H9 (cell line): ENCODE measurements at regions not wholly inside any gene's neighbourhood (a gene's known extent, or its start where the extent isn't known, plus 50 kb on each side); places are given as distances from the start of the nearest gene placed in this dataset.

Source experiments
- DNase-seq: peaks from one replicate; pipeline ENCODE4 v3.0.0-alpha.2; 2017
- H2AFZ ChIP-seq: one replicate; pipeline ENCODE4 v1.6.1; 2013; ENCODE audit warnings: mild to moderate bottlenecking, low read length, control low read depth, moderate library complexity
- H2AK5ac ChIP-seq: 2 replicates; pipeline ENCODE4 v1.6.1; 2013; ENCODE audit warnings: low read length, control low read depth, mixed read lengths; ENCODE audit not compliant: insufficient read length
- H2BK120ac ChIP-seq: one replicate; pipeline ENCODE4 v1.6.1; 2013; ENCODE audit warnings: low read depth, mild to moderate bottlenecking, low read length, control low read depth, inconsistent platforms; ENCODE audit not compliant: poor library complexity, severe bottlenecking
- H2BK12ac ChIP-seq: 2 replicates; pipeline ENCODE4 v1.6.1; 2013; ENCODE audit warnings: low read length, control low read depth, mixed read lengths, low read depth; ENCODE audit not compliant: insufficient read length
- H2BK15ac ChIP-seq: 2 replicates; pipeline ENCODE4 v1.6.1; 2013; ENCODE audit warnings: low read depth, low read length, control low read depth
- H2BK20ac ChIP-seq: one replicate; pipeline ENCODE4 v1.6.1; 2013; ENCODE audit warnings: low read depth, mild to moderate bottlenecking, low read length, control low read depth, inconsistent platforms; ENCODE audit not compliant: poor library complexity, severe bottlenecking
- H2BK5ac ChIP-seq: 2 replicates; pipeline ENCODE4 v1.6.1; 2013; ENCODE audit warnings: low read length, control low read depth, mixed read lengths; ENCODE audit not compliant: insufficient read length
- H3K14ac ChIP-seq: 2 replicates; pipeline ENCODE4 v1.6.1; 2013; ENCODE audit warnings: low read length, control low read depth; ENCODE audit not compliant: insufficient read depth
- H3K18ac ChIP-seq: 2 replicates; pipeline ENCODE4 v1.6.1; 2013; ENCODE audit warnings: low read depth, mild to moderate bottlenecking, mixed read lengths, low read length, control low read depth; ENCODE audit not compliant: insufficient read length
- H3K23ac ChIP-seq: 2 replicates; pipeline ENCODE4 v1.6.1; 2013; ENCODE audit warnings: low read length, control low read depth, mixed read lengths, low read depth; ENCODE audit not compliant: insufficient read length
- H3K23me2 ChIP-seq: 2 replicates; pipeline ENCODE4 v1.6.1; 2013; ENCODE audit warnings: low read depth, mild to moderate bottlenecking, mixed read lengths, low read length, control low read depth; ENCODE audit not compliant: insufficient read length, poor library complexity, severe bottlenecking
- H3K27ac ChIP-seq: 2 replicates; pipeline ENCODE4 v1.5.1; 2013; ENCODE audit warnings: low read length, control low read depth, mixed read lengths, low read depth; ENCODE audit not compliant: insufficient read length
- H3K27me3 ChIP-seq: 2 replicates; pipeline ENCODE4 v1.6.1; 2013; ENCODE audit warnings: low read length, control low read depth, inconsistent platforms; ENCODE audit not compliant: insufficient read depth
- H3K4ac ChIP-seq: 2 replicates; pipeline ENCODE4 v1.6.1; 2013; ENCODE audit warnings: low read depth, mild to moderate bottlenecking, control low read depth, inconsistent platforms, low read length, moderate library complexity
- H3K4me1 ChIP-seq: 2 replicates; pipeline ENCODE4 v1.6.1; 2013; ENCODE audit warnings: low read length, control low read depth, inconsistent platforms; ENCODE audit not compliant: insufficient read depth
- H3K4me2 ChIP-seq: 2 replicates; pipeline ENCODE4 v1.6.1; 2013; ENCODE audit warnings: low read length, control low read depth, mixed read lengths; ENCODE audit not compliant: insufficient read length, insufficient read depth
- H3K56ac ChIP-seq: 2 replicates; pipeline ENCODE4 v1.6.1; 2013; ENCODE audit warnings: low read depth, mild to moderate bottlenecking, mixed read lengths, low read length, control low read depth; ENCODE audit not compliant: insufficient read length
- H3K79me1 ChIP-seq: 2 replicates; pipeline ENCODE4 v1.6.1; 2013; ENCODE audit warnings: low read depth, mild to moderate bottlenecking, moderate library complexity, low read length, control low read depth, inconsistent platforms; ENCODE audit not compliant: insufficient read depth, poor library complexity, severe bottlenecking
- H3K79me2 ChIP-seq: 2 replicates; pipeline ENCODE4 v1.6.1; 2013; ENCODE audit warnings: low read length, control low read depth, inconsistent platforms; ENCODE audit not compliant: insufficient read depth
- H3K9ac ChIP-seq: 2 replicates; pipeline ENCODE4 v1.6.1; 2013; ENCODE audit warnings: low read length, control low read depth, mixed read lengths; ENCODE audit not compliant: insufficient read length; ENCODE audit errors: extremely low read depth
- H3K9me3 ChIP-seq: one replicate; pipeline ENCODE4 v1.6.1; 2013; ENCODE audit warnings: low read depth, low read length, inconsistent platforms; ENCODE audit not compliant: control insufficient read depth
- H3T11ph ChIP-seq: one replicate; pipeline ENCODE4 v1.6.1; 2013; ENCODE audit warnings: mild to moderate bottlenecking, low read length, control low read depth, inconsistent platforms
- H4K20me1 ChIP-seq: one replicate; pipeline ENCODE4 v1.6.1; 2013; ENCODE audit not compliant: control insufficient read depth, insufficient read length, insufficient read depth
- H4K5ac ChIP-seq: 2 replicates; pipeline ENCODE4 v1.6.1; 2013; ENCODE audit warnings: low read depth, mild to moderate bottlenecking, mixed read lengths, low read length, control low read depth; ENCODE audit not compliant: insufficient read length
- H4K8ac ChIP-seq: replicated peaks from 2 replicates; pipeline ENCODE4 v1.6.1; 2013; ENCODE audit warnings: low read length, control low read depth, mixed read lengths, low read depth; ENCODE audit not compliant: insufficient read length
- H4K91ac ChIP-seq: 2 replicates; pipeline ENCODE4 v1.6.1; 2013; ENCODE audit warnings: low read depth, mild to moderate bottlenecking, moderate library complexity, mixed read lengths, low read length, control low read depth; ENCODE audit not compliant: insufficient read length
- H3K27ac Mint-ChIP-seq, 3 experiments: 2 replicates in 2 of 3; 3 replicates in 1 of 3; pipeline ENCODE4 v1.8.0; 2020 to 2021; ENCODE audit warnings: mixed read lengths in 3 of 3, mild to moderate bottlenecking in 1 of 3, moderate library complexity in 1 of 3
- H3K27me3 Mint-ChIP-seq: 2 replicates; pipeline ENCODE4 v1.8.0; 2021; ENCODE audit warnings: low read depth, mild to moderate bottlenecking, moderate library complexity, mixed read lengths
- H3K36me3 Mint-ChIP-seq, 3 experiments: 2 replicates in 2 of 3; 3 replicates in 1 of 3; pipeline ENCODE4 v1.8.0; 2020 to 2021; ENCODE audit warnings: low read depth in 3 of 3, mixed read lengths in 3 of 3; ENCODE audit not compliant: insufficient read depth in 1 of 3
- H3K4me1 Mint-ChIP-seq, 2 experiments: 2 replicates each; pipeline ENCODE4 v1.8.0; 2020; ENCODE audit warnings: mixed read lengths in 2 of 2
- H3K4me3 Mint-ChIP-seq, 2 experiments: 2 replicates in 1 of 2; 3 replicates in 1 of 2; pipeline ENCODE4 v1.8.0; 2020 to 2021; ENCODE audit warnings: mild to moderate bottlenecking in 2 of 2, mixed read lengths in 2 of 2, moderate library complexity in 1 of 2
- H3K9me3 Mint-ChIP-seq, 2 experiments: 2 replicates in 1 of 2; 3 replicates in 1 of 2; pipeline ENCODE4 v1.8.0; 2020; ENCODE audit warnings: mild to moderate bottlenecking in 2 of 2, mixed read lengths in 2 of 2, moderate library complexity in 1 of 2
- CTCF ChIP-seq: fragments of 200-600 bp; sonication (generic); conservative IDR thresholded peaks from 3 replicates; pipeline ENCODE4 v1.8.0; 2021; ENCODE audit warnings: antibody characterized with exemption, mild to moderate bottlenecking
- whole genome bisulfite sequencing: extraction: QIAGEN DNeasy Blood & Tissue Kit; methylation state at CpG from one replicate; pipeline ENCODE4 v1.1.7; 2013; ENCODE audit warnings: missing lambda C conversion rate, low lambda C conversion rate, mixed read lengths; ENCODE audit not compliant: insufficient read length; ENCODE audit errors: extremely low coverage; 5-methylcytosine and 5-hydroxymethylcytosine counted together

GRCh38 chr1:118767971-118768370 is 220.2 kb downstream of the TBX15 start:
- no peaks in the 10 kb centered on the region; a peak in 1 of 7 replicates for H3K36me3 Mint-ChIP-seq
- TF ChIP-seq CTCF = no peak

More at GRCh38 chr1:118767971-118768370, 220.2 kb downstream of the TBX15 start:
- H2AK5ac ChIP-seq = no peak overlapping the region
- no peaks in the 10 kb centered on the region; the same call in 1 of the 2 replicates for H3K27me3 Mint-ChIP-seq
- no peaks in the 10 kb centered on the region for H3K9me3 ChIP-seq
- no peak overlapping the region for H3K4ac ChIP-seq
- no peak overlapping the region for H3K27ac Mint-ChIP-seq
- H3K79me2 ChIP-seq = no peaks in the 10 kb centered on the region
- no peak overlapping the region for H3K4me3 Mint-ChIP-seq
- H2BK120ac ChIP-seq = no peak overlapping the region
- no peak overlapping the region for H3K14ac ChIP-seq
- H2BK15ac ChIP-seq = no peak overlapping the region
- H4K8ac ChIP-seq = no peak overlapping the region
- no peak overlapping the region for H4K5ac ChIP-seq
- no peaks in the 10 kb centered on the region for H3K4me1 Mint-ChIP-seq
- H3K79me1 ChIP-seq = no peaks in the 10 kb centered on the region
- no peak for DNase-seq
- no peak overlapping the region for H3K18ac ChIP-seq
- no peak overlapping the region for H3T11ph ChIP-seq
- H3K56ac ChIP-seq = no peak overlapping the region
- no peaks in the 10 kb centered on the region for H3K23me2 ChIP-seq
- no peak overlapping the region for H3K4me2 ChIP-seq
- no peak overlapping the region for H2BK12ac ChIP-seq
- no peak overlapping the region for H2AFZ ChIP-seq
- no peak overlapping the region for H3K27ac ChIP-seq
- peaks cover 7 to 9% of the 10 kb centered on the region in 2 experiments; a peak in 3 of 5 replicates for H3K9me3 Mint-ChIP-seq
- no peak overlapping the region for H3K23ac ChIP-seq
- H3K9ac ChIP-seq = no peak overlapping the region
- H4K20me1 ChIP-seq = no peaks in the 10 kb centered on the region
- H4K91ac ChIP-seq = no peak overlapping the region
- no peaks in the 10 kb centered on the region for H3K4me1 ChIP-seq
- no peak overlapping the region for H2BK5ac ChIP-seq
- WGBS = no CpG with 5 or more reads among the region's 2 CpGs
- no peak overlapping the region for H2BK20ac ChIP-seq
- no peaks in the 10 kb centered on the region for H3K27me3 ChIP-seq
